ENCODE measurements at regions not wholly inside any gene's neighbourhood (a gene's known extent, or its start where the extent isn't known, plus 50 kb on each side); places are given as distances from the start of the nearest gene placed in this dataset.
A peak's percentile ranks its signal among the peaks of the same experiment; 100 is the strongest.

DNA sequence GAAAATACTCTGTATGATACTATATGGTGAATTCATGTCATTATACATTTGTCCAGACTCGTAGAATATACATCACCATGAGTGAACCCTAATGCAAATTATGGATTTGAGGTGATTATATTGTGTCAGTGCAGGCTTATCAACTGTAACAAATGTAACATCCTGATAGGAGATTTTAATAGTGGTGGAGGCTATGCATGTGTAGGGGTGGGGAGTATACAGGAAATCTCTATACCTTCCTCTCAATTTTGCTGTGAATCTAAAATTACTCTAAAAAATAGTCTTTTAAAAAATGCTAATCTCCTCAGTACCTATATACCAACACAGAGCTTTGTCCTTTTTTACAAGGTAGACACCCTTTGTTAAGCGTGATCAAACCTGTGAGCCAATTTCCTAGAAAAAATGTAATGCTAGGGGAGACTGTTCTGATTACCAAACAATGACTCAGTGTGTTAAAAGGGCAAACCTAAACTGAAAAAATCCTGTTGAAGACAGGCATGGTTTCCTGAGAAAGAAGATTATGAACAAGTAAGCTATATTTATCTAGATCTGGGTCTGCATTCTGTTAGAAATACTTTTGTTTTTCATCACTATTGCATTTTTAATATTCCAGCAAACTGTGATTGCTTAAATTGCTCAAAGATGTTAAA is 170.9 kb downstream of the DUSP6 start:
- peak; percentile 82 for DNase-seq

- no peak for DNase-seq
Observed at GRCh38 chr12:89180496-89180895, 171.8 kb downstream of the DUSP6 start.

DNA sequence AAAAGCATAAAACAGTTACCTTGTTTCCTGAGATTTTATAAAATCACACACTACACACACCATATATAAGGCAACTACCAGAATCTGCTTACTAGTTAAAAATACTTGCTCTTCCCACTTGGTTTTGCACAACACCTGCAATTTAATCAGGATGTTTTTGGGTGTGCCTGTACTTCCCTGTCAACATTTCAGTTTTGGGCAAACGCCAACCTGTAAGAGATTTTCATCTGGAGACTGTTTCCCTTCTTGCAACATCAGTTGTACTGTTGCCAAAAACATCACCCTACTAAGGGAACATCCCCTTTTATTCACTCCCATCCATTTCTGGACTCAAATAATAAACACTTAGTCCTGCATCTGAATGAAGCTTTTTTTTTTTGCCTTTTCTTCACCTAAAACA is 172.3 kb downstream of the DUSP6 start:
- peak; percentile 93 for DNase-seq

DNA sequence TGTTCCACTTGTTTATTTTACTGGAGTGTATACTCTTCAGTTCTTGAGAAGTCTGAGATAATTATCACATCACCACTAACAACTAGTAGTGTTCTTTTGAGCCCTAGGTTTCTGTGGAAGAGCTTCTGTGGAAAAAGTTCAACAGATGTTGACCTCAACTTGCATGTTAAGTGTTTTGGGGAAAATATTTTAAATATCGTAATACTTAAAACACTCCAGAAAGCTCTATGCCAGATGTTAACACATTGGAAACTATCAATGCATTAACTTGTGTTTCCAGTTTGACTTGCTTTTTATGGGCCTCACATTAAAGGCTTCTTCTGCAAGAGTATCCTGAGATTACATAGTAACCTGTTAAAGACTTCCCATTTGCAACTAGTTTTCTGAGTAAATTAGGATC is 173.1 kb downstream of the DUSP6 start:
- no peak for DNase-seq

GRCh38 chr12:89177802-89178395 is 174.4 kb downstream of the DUSP6 start:
- no peak for DNase-seq

GRCh38 chr12:89176676-89177075 is 175.6 kb downstream of the DUSP6 start:
- DNase-seq, result no peak

DNA sequence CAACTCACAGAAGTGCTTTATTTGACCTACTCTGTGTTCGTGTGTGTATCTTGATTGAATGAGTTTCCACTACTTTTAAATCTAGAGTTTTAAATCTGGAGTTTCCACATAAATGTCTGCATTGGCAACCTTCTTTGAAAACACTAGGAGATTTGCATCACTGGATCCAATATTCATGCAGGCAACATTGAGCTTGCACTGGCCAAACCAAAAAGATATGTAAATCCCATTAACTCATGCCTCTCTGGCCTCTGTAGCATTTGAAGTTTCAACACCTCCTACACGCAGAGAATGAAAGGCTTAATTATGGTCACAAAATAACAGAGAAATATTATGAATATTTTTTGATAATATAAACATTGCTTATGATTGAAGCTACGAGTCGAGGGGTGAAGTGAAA is 178.6 kb downstream of the DUSP6 start:
- DNase-seq, result no peak

GRCh38 chr12:89173096-89173495 is 179.2 kb downstream of the DUSP6 start:
- no peak for DNase-seq

- no peak for DNase-seq
Observed at GRCh38 chr12:89172224-89172623, 180.1 kb downstream of the DUSP6 start.

DNA sequence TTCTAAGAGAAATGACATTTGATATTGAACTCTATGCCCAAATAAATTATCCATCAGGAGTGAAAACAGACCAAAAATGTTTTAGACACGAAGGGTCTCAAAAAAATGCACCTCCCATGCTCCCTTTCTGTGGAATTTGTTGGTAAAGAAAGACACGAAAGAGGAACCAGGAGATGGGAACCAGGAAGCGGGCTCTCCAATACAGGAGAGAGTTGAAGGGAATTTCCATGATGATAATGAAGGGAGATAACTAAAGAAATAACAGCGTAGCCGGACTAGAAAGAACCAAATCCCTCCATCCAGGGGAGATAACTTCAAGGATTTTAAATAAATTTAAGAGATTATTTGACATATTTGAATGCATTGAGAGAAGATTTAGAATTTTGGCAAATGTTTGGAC is 183.0 kb downstream of the DUSP6 start:
- DNase-seq, result no peak

DNA sequence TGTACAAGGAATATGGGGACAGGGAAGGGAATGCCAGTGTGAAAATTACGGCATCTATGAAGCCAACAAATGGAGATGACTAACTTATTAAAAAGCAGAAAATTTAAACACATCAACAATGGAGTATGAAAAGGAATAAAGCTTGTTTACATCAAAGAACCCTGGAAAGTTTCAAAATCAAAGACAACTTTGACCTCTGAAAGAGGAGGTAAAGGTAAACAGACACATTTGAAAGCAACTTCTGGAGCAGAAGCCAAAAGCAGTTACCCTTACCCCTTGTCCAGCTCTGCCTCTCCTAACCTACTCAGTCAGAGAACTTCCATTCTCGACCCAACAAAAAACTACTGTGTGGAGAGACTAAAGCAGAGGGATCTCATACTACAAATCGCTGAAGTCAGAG is 184.3 kb downstream of the DUSP6 start:
- DNase-seq, result no peak

- peak; percentile 58 for DNase-seq
Observed at GRCh38 chr12:89166525-89166934, 185.8 kb downstream of the DUSP6 start.

DNA sequence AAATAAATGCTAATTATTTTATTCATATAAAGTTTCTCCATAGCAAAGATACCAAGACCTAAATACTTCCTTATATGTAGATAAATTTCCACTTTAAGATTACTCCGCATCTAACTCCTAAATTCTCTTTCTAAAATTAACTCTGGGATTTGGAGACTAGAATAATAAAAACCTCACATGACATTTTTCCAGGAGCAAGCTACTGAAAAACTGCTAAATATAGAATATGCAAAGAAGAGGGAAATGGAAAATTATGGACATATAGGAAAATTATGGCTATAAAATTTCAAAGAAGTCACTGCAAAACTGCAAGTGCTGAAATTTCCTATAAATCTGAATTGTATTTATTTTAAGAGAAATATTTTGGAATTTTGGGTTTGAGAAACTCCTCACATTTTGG is 186.2 kb downstream of the DUSP6 start:
- no peak for DNase-seq

DNA sequence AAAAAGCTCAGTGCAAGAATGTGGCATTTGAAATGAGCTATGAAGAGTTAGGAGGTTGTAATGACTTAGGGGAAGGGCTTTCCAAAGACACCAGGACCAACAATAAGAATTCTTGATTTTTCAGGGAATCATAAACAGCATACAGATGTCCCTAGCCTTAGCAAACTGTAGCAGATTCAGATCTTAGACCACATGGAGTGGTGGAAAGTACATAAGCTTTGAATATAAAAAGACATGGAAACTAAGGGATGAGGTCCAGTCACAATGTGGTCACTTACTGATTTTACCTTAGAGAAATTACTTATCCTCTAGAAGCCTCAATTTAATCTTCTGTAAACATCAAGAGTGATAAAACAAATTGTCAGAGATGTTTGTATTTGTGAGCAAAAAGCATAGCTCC is 186.6 kb downstream of the DUSP6 start:
- no peak for DNase-seq

DNA sequence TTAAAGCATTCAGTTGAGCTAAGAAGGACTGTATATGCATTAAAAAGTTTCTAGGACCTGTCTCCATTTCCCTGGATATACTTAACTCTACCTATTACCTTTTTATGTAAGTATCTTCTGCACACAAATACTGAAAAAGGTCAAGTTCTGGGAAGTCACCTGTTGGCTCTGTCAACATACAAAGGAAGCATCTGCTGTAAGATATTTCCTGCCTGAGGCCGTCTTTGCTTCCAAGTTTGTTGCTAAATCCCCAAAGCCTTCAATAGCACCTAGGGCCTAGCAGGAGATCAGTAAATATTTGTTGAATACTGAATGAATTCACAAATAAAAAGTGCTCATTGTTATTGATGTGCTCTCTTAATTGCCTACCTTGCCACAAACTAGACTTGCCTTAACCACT is 188.4 kb downstream of the DUSP6 start:
- DNase-seq, result no peak

- peak; percentile 99 for DNase-seq
Observed at GRCh38 chr12:89162589-89163261, 189.6 kb downstream of the DUSP6 start.

DNA sequence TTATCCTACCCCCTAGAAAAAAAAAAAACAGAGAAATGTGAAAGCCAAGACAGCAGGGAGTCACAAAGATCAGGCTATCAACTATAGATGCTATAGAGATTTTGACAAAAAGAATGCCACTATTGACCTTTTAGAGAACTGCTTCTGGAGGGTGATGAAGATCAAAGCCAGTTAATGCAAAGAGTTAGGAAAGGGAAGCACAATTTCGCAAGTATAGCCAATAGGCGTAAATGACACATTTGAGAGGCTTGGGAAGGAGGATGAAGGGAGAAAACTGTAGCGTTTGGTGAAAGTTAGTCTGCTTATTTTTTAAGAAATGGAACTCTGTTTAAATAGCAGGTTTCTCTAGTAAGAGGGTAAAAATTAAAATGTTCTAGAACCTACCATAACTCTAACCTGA is 190.7 kb downstream of the DUSP6 start:
- DNase-seq, result no peak

GRCh38 chr12:89160716-89161123 is 191.6 kb downstream of the DUSP6 start:
- DNase-seq, result peak; percentile 84

DNA sequence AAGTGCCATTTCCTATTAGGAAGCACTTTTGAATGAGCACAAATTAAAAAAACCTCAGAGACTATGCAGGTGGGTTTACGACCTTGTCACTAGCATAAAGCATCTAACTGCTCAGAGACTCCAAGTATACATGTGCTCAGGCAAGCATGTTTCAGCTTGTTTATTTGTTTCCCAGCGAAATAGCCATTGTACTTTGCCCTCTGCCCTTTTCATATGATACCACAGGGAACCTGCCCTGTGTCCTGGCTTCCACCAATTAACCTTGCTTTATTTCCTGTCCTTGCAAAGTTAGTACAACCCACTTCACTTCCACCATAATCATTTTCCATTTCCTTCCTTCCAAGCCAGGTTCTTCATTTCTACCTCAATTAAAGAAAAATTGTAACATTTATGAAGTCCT is 194.9 kb downstream of the DUSP6 start:
- DNase-seq, result no peak

DNA sequence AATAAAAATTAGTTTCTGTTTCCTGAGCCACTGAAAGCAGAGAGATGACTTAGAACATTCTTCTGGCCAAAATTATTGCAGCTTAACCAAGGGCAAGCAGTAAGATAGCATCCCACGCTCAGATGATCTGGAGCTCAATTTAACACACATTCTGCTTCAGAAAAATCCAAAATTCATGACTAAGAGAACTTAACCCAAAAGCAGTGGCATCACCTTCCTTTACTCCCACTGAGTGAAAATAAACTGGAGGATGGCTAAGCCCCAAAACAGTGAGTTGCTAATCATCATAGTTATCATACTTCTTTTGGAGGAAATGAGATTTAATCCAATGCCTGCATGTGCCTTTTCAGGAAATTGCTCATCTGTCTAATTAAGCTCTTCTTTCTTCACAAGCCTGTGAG is 195.4 kb downstream of the DUSP6 start:
- peak; percentile 66 for DNase-seq

DNA sequence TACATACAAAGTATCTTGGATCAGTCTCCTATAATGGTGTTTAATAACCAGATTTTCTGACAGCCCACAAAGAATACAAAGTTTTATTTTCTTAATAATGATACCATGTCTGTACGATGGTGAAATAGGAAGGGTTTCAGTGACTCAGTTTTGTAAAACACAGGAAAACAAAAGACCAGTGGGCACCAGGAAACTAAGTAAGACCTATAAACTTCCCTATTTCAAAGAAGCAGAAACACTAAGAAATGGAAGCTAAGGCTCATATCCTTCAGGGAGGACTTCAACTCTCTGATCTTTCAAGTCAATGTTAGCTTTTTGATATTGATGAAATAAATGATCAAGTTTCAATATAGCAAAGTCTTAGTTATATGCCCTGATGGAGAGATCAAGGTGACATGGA is 196.0 kb downstream of the DUSP6 start:
- no peak for DNase-seq

DNA sequence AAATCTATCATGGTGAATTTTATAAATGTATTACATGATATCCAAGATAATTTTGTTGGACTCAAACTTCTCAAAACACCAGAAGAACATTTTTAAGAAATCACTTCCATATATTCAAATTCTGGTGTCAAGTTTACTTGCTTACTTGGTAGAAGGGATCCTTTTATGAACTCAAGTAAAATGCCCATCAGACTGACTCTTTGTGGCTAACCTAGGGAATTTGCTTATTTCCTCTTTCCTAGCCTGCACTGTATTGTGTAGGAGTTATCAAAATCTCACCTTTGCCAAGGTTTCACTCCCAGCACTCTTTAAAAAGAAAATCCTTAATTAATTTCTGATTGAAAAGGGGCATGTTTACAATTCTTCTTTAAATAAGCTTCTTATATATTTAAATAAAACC is 196.5 kb downstream of the DUSP6 start:
- no peak for DNase-seq

DNA sequence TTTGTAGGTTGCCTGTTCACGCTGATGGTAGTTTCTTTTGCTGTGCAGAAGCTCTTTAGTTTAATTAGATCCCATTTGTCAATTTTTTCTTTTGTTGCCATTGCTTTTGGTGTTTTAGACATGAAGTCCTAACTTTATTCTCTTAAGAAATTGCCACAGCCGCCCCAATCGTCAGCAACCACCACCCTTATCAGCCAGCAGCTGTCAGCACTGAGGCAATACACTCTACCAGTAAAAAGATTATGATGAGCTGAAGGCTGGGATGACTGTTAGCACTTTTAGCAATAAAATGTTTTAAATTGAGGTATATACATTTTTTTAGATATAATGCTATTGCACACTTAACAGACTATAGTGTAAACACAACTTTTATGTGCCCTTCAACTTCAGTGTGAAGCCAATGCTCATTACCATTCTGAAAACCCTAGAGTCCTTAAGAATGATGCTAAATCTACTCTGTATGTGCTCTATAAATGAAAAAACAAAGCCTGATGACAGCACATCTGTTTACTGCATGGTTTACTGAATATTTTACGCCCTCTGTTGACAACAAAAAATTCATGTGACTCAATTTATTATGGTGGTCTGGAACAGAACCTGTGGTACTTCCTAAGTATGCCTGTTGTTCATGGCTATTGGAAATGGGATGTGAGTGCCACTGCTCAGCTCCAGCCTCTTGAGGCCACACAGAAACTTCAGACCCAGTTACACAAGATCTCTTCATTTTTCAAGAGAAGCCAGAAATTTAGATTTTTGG is 197.4 kb downstream of the DUSP6 start:
- DNase-seq, result no peak

DNA sequence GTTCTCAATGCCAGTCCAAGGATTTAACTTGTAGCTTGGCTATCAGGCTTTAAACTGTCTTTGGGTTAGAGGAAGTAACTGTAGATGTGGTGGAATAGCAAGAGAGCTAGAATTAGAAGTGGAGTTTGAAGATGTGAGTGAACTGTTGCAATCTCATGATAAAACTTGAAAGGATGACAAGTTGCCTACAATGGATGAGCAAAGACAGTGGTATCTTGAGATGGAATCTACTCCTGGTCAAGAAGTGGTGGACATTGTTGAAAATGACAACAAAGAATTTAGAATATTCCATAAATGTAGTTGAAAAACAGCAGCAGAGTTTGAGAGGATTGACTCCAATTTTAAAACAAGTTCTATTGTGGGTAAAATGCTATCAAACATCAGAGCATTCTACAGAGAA is 199.0 kb downstream of the DUSP6 start:
- DNase-seq, result no peak

Measured in HCEC 1CT (cell line).